ENCODE measurements at regions not wholly inside any gene's neighbourhood (a gene's known extent, or its start where the extent isn't known, plus 50 kb on each side); places are given as distances from the start of the nearest gene placed in this dataset.

- TF ChIP-seq, protein P1, sequence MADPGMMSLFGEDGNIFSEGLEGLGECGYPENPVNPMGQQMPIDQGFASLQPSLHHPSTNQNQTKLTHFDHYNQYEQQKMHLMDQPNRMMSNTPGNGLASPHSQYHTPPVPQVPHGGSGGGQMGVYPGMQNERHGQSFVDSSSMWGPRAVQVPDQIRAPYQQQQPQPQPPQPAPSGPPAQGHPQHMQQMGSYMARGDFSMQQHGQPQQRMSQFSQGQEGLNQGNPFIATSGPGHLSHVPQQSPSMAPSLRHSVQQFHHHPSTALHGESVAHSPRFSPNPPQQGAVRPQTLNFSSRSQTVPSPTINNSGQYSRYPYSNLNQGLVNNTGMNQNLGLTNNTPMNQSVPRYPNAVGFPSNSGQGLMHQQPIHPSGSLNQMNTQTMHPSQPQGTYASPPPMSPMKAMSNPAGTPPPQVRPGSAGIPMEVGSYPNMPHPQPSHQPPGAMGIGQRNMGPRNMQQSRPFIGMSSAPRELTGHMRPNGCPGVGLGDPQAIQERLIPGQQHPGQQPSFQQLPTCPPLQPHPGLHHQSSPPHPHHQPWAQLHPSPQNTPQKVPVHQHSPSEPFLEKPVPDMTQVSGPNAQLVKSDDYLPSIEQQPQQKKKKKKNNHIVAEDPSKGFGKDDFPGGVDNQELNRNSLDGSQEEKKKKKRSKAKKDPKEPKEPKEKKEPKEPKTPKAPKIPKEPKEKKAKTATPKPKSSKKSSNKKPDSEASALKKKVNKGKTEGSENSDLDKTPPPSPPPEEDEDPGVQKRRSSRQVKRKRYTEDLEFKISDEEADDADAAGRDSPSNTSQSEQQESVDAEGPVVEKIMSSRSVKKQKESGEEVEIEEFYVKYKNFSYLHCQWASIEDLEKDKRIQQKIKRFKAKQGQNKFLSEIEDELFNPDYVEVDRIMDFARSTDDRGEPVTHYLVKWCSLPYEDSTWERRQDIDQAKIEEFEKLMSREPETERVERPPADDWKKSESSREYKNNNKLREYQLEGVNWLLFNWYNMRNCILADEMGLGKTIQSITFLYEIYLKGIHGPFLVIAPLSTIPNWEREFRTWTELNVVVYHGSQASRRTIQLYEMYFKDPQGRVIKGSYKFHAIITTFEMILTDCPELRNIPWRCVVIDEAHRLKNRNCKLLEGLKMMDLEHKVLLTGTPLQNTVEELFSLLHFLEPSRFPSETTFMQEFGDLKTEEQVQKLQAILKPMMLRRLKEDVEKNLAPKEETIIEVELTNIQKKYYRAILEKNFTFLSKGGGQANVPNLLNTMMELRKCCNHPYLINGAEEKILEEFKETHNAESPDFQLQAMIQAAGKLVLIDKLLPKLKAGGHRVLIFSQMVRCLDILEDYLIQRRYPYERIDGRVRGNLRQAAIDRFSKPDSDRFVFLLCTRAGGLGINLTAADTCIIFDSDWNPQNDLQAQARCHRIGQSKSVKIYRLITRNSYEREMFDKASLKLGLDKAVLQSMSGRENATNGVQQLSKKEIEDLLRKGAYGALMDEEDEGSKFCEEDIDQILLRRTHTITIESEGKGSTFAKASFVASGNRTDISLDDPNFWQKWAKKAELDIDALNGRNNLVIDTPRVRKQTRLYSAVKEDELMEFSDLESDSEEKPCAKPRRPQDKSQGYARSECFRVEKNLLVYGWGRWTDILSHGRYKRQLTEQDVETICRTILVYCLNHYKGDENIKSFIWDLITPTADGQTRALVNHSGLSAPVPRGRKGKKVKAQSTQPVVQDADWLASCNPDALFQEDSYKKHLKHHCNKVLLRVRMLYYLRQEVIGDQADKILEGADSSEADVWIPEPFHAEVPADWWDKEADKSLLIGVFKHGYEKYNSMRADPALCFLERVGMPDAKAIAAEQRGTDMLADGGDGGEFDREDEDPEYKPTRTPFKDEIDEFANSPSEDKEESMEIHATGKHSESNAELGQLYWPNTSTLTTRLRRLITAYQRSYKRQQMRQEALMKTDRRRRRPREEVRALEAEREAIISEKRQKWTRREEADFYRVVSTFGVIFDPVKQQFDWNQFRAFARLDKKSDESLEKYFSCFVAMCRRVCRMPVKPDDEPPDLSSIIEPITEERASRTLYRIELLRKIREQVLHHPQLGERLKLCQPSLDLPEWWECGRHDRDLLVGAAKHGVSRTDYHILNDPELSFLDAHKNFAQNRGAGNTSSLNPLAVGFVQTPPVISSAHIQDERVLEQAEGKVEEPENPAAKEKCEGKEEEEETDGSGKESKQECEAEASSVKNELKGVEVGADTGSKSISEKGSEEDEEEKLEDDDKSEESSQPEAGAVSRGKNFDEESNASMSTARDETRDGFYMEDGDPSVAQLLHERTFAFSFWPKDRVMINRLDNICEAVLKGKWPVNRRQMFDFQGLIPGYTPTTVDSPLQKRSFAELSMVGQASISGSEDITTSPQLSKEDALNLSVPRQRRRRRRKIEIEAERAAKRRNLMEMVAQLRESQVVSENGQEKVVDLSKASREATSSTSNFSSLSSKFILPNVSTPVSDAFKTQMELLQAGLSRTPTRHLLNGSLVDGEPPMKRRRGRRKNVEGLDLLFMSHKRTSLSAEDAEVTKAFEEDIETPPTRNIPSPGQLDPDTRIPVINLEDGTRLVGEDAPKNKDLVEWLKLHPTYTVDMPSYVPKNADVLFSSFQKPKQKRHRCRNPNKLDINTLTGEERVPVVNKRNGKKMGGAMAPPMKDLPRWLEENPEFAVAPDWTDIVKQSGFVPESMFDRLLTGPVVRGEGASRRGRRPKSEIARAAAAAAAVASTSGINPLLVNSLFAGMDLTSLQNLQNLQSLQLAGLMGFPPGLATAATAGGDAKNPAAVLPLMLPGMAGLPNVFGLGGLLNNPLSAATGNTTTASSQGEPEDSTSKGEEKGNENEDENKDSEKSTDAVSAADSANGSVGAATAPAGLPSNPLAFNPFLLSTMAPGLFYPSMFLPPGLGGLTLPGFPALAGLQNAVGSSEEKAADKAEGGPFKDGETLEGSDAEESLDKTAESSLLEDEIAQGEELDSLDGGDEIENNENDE (IDR thresholded peaks at IDR 0.05; ENCODE audit: insufficient replicate concordance, low read length), result no peak
- TF ChIP-seq CREB1 (IDR thresholded peaks at IDR 0.05) (no peak), POLR2AphosphoS5 (IDR thresholded peaks at IDR 0.05; ENCODE audit: low read depth, low read length) (no peak), RFX5 (IDR thresholded peaks at IDR 0.05; ENCODE audit: borderline replicate concordance, low read depth, low read length) (no peak), GABPA (IDR thresholded peaks at IDR 0.05; ENCODE audit: borderline replicate concordance, insufficient read depth, low read length) (no peak), EZH2 (IDR thresholded peaks at IDR 0.05; ENCODE audit: low read depth, low read length, severe bottlenecking) (no peak)
Observed at GRCh38 chr10:111233439-111233838, 156.6 kb downstream of the ADRA2A start (continued).

Measured in H1 (cell line).